Adrenal gland (tissue), 9 donors: ENCODE measurements at regions not wholly inside any gene's neighbourhood (a gene's known extent, or its start where the extent isn't known, plus 50 kb on each side); places are given as distances from the start of the nearest gene placed in this dataset.
"Not testable (repeated sequence)": the region's sequence is repeated elsewhere in the genome, so short reads cannot be mapped to it uniquely, and the experiment has no call there.

Source experiments
- DNase-seq, 7 donors: peaks; one replicate each; pipeline ENCODE4 v3.0.0-alpha.2; 2019 to 2020
- H3K27ac ChIP-seq, 5 donors: fragments of 200-600 bp; sonication (generic) in 4 of 5; 1 replicate in 3 of 5; 2 replicates in 2 of 5; pipeline versions ENCODE4 v1.5.1 to v1.8.0; 2016 to 2020; ENCODE audit warnings: mild to moderate bottlenecking in 1 of 5
- H3K27me3 ChIP-seq: fragments of 200-600 bp; 2 replicates; pipeline ENCODE4 v1.8.0; 2021
- H3K36me3 ChIP-seq, 2 donors: fragments of 200-600 bp; replicated peaks in 1 of 2; 1 replicate in 1 of 2; 2 replicates in 1 of 2; pipeline versions ENCODE4 v1.5.1 to v1.8.0; 2018 to 2022
- H3K4me1 ChIP-seq, 2 donors: fragments of 200-600 bp; replicated peaks in 1 of 2; 1 replicate in 1 of 2; 2 replicates in 1 of 2; pipeline versions ENCODE4 v1.5.1 to v1.8.0; 2018 to 2021
- H3K4me3 ChIP-seq, 4 donors: fragments of 200-600 bp; sonication (generic) in 3 of 4; one replicate each; pipeline ENCODE4 v1.5.1; 2016 to 2018
- H3K9me3 ChIP-seq, 3 donors: fragments of 200-600 bp; sonication (generic) in 1 of 3; replicated peaks in 1 of 3; 1 replicate in 2 of 3; 2 replicates in 1 of 3; pipeline versions ENCODE4 v1.5.1 to v1.8.0; 2016 to 2021
- CTCF ChIP-seq, 6 experiments: fragments of 450-650 bp in 4 of 6; fragments of 200-600 bp in 2 of 6; sonication (generic) in 1 of 6; IDR thresholded peaks; 1 replicate in 5 of 6; 2 replicates in 1 of 6; pipeline versions ENCODE4 v1.5.1 to v1.8.0; 2016 to 2021; ENCODE audit warnings: antibody characterized with exemption in 6 of 6, mild to moderate bottlenecking in 2 of 6, moderate library complexity in 1 of 6
- POLR2A ChIP-seq, 2 donors: fragments of 450-650 bp; IDR thresholded peaks; one replicate each; pipeline ENCODE4 v1.6.1; 2017; ENCODE audit warnings: antibody characterized with exemption in 2 of 2, mild to moderate bottlenecking in 2 of 2, moderate library complexity in 1 of 2
- WGBS, 4 donors: extraction: QIAGEN DNeasy Blood & Tissue Kit in 2 of 4; methylation state at CpG; one replicate each; pipeline versions ENCODE4 v1.1.5 to v1.1.7; 2013 to 2017; 5-methylcytosine and 5-hydroxymethylcytosine counted together
- intact Hi-C, 2 donors: fragments of 100-400 bp; cut with DNase I; formaldehyde crosslinking; loops; one replicate each; pipeline versions ENCODE4 v1.14.1 to v1.15.0; 2022 to 2023
- donor health status: healthy with polysubstance abuse.
- donor health status: Bipolar disorder and iron deficiency.
- donor health status: DM: yes; HTN: yes; CAD: no.
- donor health status: DM: no; HTN: no; CAD: no.
- donor health status: DM: no; HTN: no; CAD: no.

- Histone ChIP-seq H3K9me3 (no peaks in the 10 kb centered on the region), H3K27ac (no peak overlapping the region), H3K36me3 (no peaks in the 10 kb centered on the region), H3K4me1 (no peaks in the 10 kb centered on the region), H3K4me3 (no peak overlapping the region), H3K27me3 (no peaks in the 10 kb centered on the region)
- intact Hi-C loops = no loop called here
- DNase-seq = no peak
- 58 to 71% (median 69%) methylated on average over 4 of the region's 4 CpGs for WGBS, 4 donors
- TF ChIP-seq POLR2A (IDR thresholded peaks at IDR 0.05) (no peak), CTCF (IDR thresholded peaks at IDR 0.05) (no peak)
Measured at GRCh38 chr5:58314356-58315210, 145.3 kb downstream of the PLK2 start.

GRCh38 chr5:58312299-58312698 is 147.6 kb downstream of the PLK2 start:
- Histone ChIP-seq H3K36me3 (no peaks in the 10 kb centered on the region), H3K4me1 (no peaks in the 10 kb centered on the region), H3K9me3 (no peaks in the 10 kb centered on the region), H3K27me3 (no peaks in the 10 kb centered on the region), H3K4me3 (peak overlapping the region in 1 of 4 donors; percentile 14), H3K27ac (no peak overlapping the region)
- TF ChIP-seq POLR2A (IDR thresholded peaks at IDR 0.05) = no peak
- no peak for TF ChIP-seq CTCF (IDR thresholded peaks at IDR 0.05)
- WGBS, 4 donors = 79 to 92% (median 89%) methylated on average over 5 of the region's 5 CpGs
- DNase-seq = no peak
- intact Hi-C loops = no loop called here

- 86 to 95% (median 91%) methylated on average over 3 of the region's 3 CpGs for WGBS, 4 donors
- no peak for DNase-seq
- Histone ChIP-seq H3K27ac (no peak overlapping the region), H3K4me1 (no peaks in the 10 kb centered on the region), H3K9me3 (no peaks in the 10 kb centered on the region), H3K36me3 (no peaks in the 10 kb centered on the region), H3K27me3 (no peaks in the 10 kb centered on the region), H3K4me3 (no peak overlapping the region)
- TF ChIP-seq CTCF (IDR thresholded peaks at IDR 0.05) (no peak), POLR2A (IDR thresholded peaks at IDR 0.05) (no peak)
- intact Hi-C loops = no loop called here
Measured at GRCh38 chr5:58311526-58311925, 148.4 kb downstream of the PLK2 start.

GRCh38 chr5:58308384-58308783 is 151.5 kb downstream of the PLK2 start:
- H3K36me3 ChIP-seq, DNase-seq, H3K9me3 ChIP-seq, H3K4me3 ChIP-seq, H3K27me3 ChIP-seq, H3K4me1 ChIP-seq, H3K27ac ChIP-seq, intact Hi-C loops: not testable (repeated sequence)
- 70 to 82% (median 78%) methylated on average over 2 of the region's 2 CpGs for WGBS, 4 donors
